ENCODE measurements at regions not wholly inside any gene's neighbourhood (a gene's known extent, or its start where the extent isn't known, plus 50 kb on each side); places are given as distances from the start of the nearest gene placed in this dataset.
"Not testable (repeated sequence)": the region's sequence is repeated elsewhere in the genome, so short reads cannot be mapped to it uniquely, and the experiment has no call there.

DNA sequence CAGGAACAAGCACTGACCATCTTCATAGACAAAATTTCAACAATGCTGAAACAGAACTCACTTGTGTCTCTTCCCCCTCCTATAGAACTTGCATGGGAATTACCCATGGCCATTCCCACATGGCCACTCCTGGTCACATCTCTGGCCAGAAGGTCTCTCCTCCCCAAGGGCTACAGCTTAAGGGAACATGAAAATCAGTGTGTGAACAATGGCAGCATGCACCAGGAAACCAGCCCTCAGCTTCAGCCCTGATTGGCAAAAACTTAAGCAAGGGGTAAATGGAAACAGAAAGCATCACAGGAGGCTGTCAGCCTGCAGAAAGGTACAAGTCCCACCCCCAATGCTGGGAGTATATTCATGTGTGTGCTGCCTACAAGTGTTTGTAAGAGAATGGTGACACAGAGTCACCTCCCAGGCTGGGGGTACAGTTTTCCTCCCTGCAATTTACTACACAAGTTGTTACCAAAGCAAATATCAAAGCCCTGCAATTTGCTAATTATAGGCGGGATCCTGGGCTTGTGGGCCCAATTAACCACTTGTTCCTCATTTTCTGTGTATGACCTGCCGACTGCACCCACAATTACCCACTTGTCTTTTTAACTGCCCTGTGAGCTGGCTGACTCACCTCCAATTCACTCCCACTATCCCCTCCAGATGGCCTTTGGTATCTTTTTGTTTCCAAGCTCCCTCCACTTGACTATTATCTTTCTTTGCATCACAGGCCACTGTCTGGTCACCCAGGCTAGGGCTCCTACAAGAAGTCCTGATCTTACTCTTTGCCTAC is 84.4 kb upstream of the HES1 start:
- DNase-seq (ENCODE audit: low spot score) (no peak), ATAC-seq (ENCODE audit: low FRiP score) (no peak)
- TF ChIP-seq, protein P1, sequence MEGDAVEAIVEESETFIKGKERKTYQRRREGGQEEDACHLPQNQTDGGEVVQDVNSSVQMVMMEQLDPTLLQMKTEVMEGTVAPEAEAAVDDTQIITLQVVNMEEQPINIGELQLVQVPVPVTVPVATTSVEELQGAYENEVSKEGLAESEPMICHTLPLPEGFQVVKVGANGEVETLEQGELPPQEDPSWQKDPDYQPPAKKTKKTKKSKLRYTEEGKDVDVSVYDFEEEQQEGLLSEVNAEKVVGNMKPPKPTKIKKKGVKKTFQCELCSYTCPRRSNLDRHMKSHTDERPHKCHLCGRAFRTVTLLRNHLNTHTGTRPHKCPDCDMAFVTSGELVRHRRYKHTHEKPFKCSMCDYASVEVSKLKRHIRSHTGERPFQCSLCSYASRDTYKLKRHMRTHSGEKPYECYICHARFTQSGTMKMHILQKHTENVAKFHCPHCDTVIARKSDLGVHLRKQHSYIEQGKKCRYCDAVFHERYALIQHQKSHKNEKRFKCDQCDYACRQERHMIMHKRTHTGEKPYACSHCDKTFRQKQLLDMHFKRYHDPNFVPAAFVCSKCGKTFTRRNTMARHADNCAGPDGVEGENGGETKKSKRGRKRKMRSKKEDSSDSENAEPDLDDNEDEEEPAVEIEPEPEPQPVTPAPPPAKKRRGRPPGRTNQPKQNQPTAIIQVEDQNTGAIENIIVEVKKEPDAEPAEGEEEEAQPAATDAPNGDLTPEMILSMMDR (IDR thresholded peaks at IDR 0.05), result no peak

DNA sequence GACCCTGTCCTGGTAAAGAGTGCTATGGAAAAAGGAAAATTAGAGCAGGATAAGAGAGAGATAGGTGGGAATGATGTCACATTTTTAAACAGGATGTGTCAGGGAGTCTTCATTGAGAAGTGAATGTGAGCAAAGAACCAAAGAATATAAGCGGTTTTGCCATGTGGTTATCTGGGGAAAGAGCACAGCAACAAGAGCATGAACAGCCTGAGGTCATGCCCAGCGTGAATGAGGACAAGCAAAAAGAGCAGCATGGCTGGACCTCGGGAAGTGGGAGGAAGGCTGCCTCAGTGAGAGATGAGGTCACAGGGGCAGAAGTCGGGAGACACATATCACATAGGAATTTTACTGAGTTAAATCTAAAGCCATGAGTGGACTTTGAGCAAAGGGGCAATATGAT is 82.8 kb upstream of the HES1 start:
- TF ChIP-seq, protein P1 (IDR thresholded peaks at IDR 0.05), result no peak
- ATAC-seq (ENCODE audit: low FRiP score) (no peak), DNase-seq (ENCODE audit: low spot score) (no peak)

DNA sequence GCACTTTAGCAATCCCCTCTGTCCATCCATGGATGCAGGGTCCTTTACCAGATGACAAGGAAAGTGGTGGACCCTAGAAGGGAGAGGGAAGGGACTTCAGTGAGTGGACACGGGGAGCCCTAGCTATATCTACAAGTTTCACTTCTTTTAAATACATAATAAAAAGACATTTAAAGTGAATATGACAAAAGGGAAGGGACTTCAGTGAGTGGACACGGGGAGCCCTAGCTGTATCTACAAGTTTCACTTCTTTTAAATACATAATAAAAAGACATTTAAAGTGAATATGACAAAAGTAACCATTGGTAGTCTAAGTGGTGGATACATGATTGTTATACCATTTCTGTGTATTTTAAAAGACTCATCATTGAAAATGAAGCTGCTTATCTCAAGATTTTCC is 81.9 kb upstream of the HES1 start:
- TF ChIP-seq, protein P1 (IDR thresholded peaks at IDR 0.05), result no peak
- DNase-seq (ENCODE audit: low spot score), result no peak
- ATAC-seq (ENCODE audit: low FRiP score), result no peak

GRCh38 chr3:194054540-194054939 is 81.4 kb upstream of the HES1 start:
- no peak for ATAC-seq (ENCODE audit: low FRiP score)
- TF ChIP-seq, protein P1 (IDR thresholded peaks at IDR 0.05), result no peak
- no peak for DNase-seq (ENCODE audit: low spot score)

DNA sequence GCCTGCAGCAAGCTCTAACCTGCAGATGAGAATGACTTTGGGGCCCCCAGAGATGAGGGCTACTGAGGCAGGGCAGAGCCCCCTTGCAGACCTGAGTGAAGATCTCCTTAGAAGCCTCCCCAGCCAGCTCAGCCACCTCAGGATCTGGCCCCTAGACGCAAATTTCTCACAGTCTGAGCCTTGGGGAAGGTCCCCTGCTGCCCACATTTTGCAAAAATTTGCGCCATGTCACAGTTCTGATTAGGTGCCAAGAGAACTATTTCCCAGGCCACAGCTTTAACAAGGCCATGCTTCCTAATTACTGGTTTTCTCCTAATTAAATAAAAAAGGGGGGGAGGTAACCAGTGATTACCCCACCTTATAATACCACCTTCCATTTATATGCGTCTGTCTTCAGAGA is 81.0 kb upstream of the HES1 start:
- ATAC-seq (ENCODE audit: low FRiP score), result no peak
- TF ChIP-seq, protein P1 (IDR thresholded peaks at IDR 0.05), result no peak
- no peak for DNase-seq (ENCODE audit: low spot score)

DNA sequence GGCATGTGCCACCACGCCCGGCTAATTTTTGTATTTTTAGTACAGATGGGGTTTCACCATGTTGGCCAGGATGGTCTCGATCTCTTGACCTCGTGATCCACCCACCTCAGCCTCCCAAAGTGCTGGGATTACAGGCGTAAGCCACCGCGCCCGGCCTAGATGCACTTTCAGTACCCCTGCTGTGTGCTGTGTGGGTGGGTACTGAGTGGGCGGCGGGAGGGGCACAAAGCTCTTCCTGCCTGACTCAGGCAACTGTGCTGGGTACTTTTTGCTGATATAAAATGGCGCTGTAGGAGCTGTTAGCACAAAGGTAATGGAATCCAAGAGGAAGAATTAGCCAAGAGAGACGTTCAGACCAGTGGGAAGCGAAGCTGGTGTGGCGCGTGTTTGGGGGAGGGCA is 79.6 kb upstream of the HES1 start:
- DNase-seq (ENCODE audit: low spot score); ATAC-seq (ENCODE audit: low FRiP score): not testable (repeated sequence)

GRCh38 chr3:194056731-194057415 is 79.1 kb upstream of the HES1 start:
- DNase-seq (ENCODE audit: low spot score) (no peak), ATAC-seq (ENCODE audit: low FRiP score) (no peak)
- TF ChIP-seq, protein P1 (IDR thresholded peaks at IDR 0.05), result no peak
